GM23338 (cell line): ENCODE measurements at regions not wholly inside any gene's neighbourhood (a gene's known extent, or its start where the extent isn't known, plus 50 kb on each side); places are given as distances from the start of the nearest gene placed in this dataset.

Source experiments
- ATAC-seq: fragments of 200-7000 bp; cut with Tn5 transposase; 3 replicates; pipeline ENCODE4 v1.9.1; 2020
- DNase-seq: peaks from one replicate; pipeline ENCODE4 v3.0.0-alpha.2; 2015; ENCODE audit warnings: low spot score
- H2AFZ ChIP-seq: fragments of 200-600 bp; sonication (generic); 2 replicates; pipeline ENCODE4 v1.8.0; 2016; ENCODE audit warnings: antibody characterized with exemption, mild to moderate bottlenecking, moderate library complexity
- H3F3A ChIP-seq: fragments of 200-600 bp; sonication (generic); replicated peaks from 2 replicates; pipeline ENCODE4 v1.8.0; 2017; ENCODE audit warnings: antibody characterized with exemption, mixed run types, low read depth
- H3K27ac ChIP-seq: fragments of 200-600 bp; sonication (generic); 2 replicates; pipeline ENCODE4 v1.6.1; 2016; ENCODE audit warnings: low read depth
- H3K27me3 ChIP-seq: fragments of 200-600 bp; sonication (generic); 2 replicates; pipeline ENCODE4 v1.8.0; 2016; ENCODE audit warnings: mild to moderate bottlenecking, mixed run types, moderate library complexity; ENCODE audit not compliant: insufficient read depth
- H3K36me3 ChIP-seq: fragments of 200-600 bp; sonication (generic); 2 replicates; pipeline ENCODE4 v1.8.0; 2016; ENCODE audit warnings: mild to moderate bottlenecking; ENCODE audit not compliant: insufficient read depth
- H3K4me1 ChIP-seq: fragments of 200-600 bp; sonication (generic); 2 replicates; pipeline ENCODE4 v1.8.0; 2016; ENCODE audit warnings: mild to moderate bottlenecking, moderate library complexity; ENCODE audit not compliant: insufficient read depth
- H3K4me2 ChIP-seq: fragments of 200-600 bp; sonication (generic); 2 replicates; pipeline ENCODE4 v1.7.1; 2017; ENCODE audit warnings: mixed run types
- H3K4me3 ChIP-seq: fragments of 200-600 bp; sonication (generic); 2 replicates; pipeline ENCODE4 v1.6.1; 2016; ENCODE audit warnings: mixed run types
- H3K79me2 ChIP-seq: fragments of 200-600 bp; sonication (generic); replicated peaks from 2 replicates; pipeline ENCODE4 v1.8.0; 2017; ENCODE audit warnings: mild to moderate bottlenecking; ENCODE audit not compliant: insufficient read depth
- H3K9me2 ChIP-seq: fragments of 200-600 bp; sonication (generic); 2 replicates; pipeline ENCODE4 v1.8.0; 2017; ENCODE audit not compliant: insufficient read depth
- H4K20me1 ChIP-seq: fragments of 200-600 bp; sonication (generic); replicated peaks from 2 replicates; pipeline ENCODE4 v1.8.0; 2017; ENCODE audit warnings: mild to moderate bottlenecking; ENCODE audit not compliant: insufficient read depth
- H3K27ac Mint-ChIP-seq: 2 replicates; pipeline ENCODE4 v1.8.0; 2020; ENCODE audit warnings: inconsistent platforms, mild to moderate bottlenecking, moderate library complexity, mixed read lengths
- H3K27me3 Mint-ChIP-seq: 3 replicates; pipeline ENCODE4 v1.8.0; 2022; ENCODE audit warnings: low read depth, mild to moderate bottlenecking, moderate library complexity, mixed read lengths, inconsistent platforms; ENCODE audit not compliant: insufficient read depth, poor library complexity
- H3K36me3 Mint-ChIP-seq: 3 replicates; pipeline ENCODE4 v1.8.0; 2021; ENCODE audit warnings: low read depth, mild to moderate bottlenecking, inconsistent platforms, moderate library complexity, mixed read lengths
- H3K4me1 Mint-ChIP-seq: 3 replicates; pipeline ENCODE4 v1.8.0; 2020; ENCODE audit warnings: mild to moderate bottlenecking, inconsistent platforms, mixed read lengths
- H3K4me3 Mint-ChIP-seq: 3 replicates; pipeline ENCODE4 v1.8.0; 2021; ENCODE audit warnings: moderate library complexity, mild to moderate bottlenecking, inconsistent platforms, mixed read lengths
- H3K9me3 Mint-ChIP-seq: 3 replicates; pipeline ENCODE4 v1.8.0; 2020; ENCODE audit warnings: moderate library complexity, mild to moderate bottlenecking, inconsistent platforms, mixed read lengths
- CTCF ChIP-seq, 2 experiments: fragments of 200-600 bp in 1 of 2; sonication (generic) in 1 of 2; conservative IDR thresholded peaks; 2 replicates each; pipeline versions ENCODE4 v1.5.1 to v1.6.1; 2016 to 2017; ENCODE audit warnings: antibody characterized with exemption in 2 of 2, low read depth in 2 of 2, mild to moderate bottlenecking in 2 of 2, moderate library complexity in 1 of 2
- ETS1 ChIP-seq: IDR thresholded peaks from 2 replicates; pipeline ENCODE4 v1.6.1; 2016; ENCODE audit warnings: antibody characterized with exemption
- EZH2phosphoT487 ChIP-seq: fragments of 200-600 bp; sonication (generic); IDR thresholded peaks from one replicate; pipeline ENCODE4 v1.8.1; 2018; ENCODE audit warnings: antibody characterized with exemption; ENCODE audit not compliant: unreplicated experiment
- JUNB ChIP-seq: IDR thresholded peaks from one replicate; pipeline ENCODE4 v1.6.1; 2016; ENCODE audit warnings: antibody characterized with exemption; ENCODE audit not compliant: unreplicated experiment
- NANOG ChIP-seq: IDR thresholded peaks from 2 replicates; pipeline ENCODE4 v1.6.1; 2016; ENCODE audit warnings: antibody characterized with exemption, borderline replicate concordance
- REST ChIP-seq: IDR thresholded peaks from one replicate; pipeline ENCODE4 v1.6.1; 2018; ENCODE audit warnings: antibody characterized with exemption; ENCODE audit not compliant: unreplicated experiment
- STAT1 ChIP-seq: IDR thresholded peaks from one replicate; pipeline ENCODE4 v1.6.1; 2016; ENCODE audit warnings: antibody characterized with exemption; ENCODE audit not compliant: unreplicated experiment
- ZNF114 ChIP-seq: fragments of 250-450 bp; sonication (Bioruptor Pico); IDR thresholded peaks from 2 replicates; pipeline ENCODE4 v1.5.0; 2020; ENCODE audit warnings: mild to moderate bottlenecking, moderate library complexity
- ZNF331 ChIP-seq: fragments of 250-450 bp; sonication (Bioruptor Pico); IDR thresholded peaks from 2 replicates; pipeline ENCODE4 v1.5.0; 2020; ENCODE audit warnings: low read depth, mild to moderate bottlenecking, moderate library complexity

GRCh38 chr10:131641898-131642297 lies 258.9 kb upstream of the PPP2R2D start:
- Histone ChIP-seq H3K4me2 (no peak overlapping the region), H4K20me1 (no peaks in the 10 kb centered on the region), H3K27me3 (no peaks in the 10 kb centered on the region), H3K4me3 (no peak overlapping the region), H3F3A (no peaks in the 10 kb centered on the region), H3K4me1 (peaks cover 7% of the 10 kb centered on the region), H3K79me2 (no peaks in the 10 kb centered on the region), H3K27ac (no peak overlapping the region), H2AFZ (no peak overlapping the region), H3K9me2 (no peaks in the 10 kb centered on the region), H3K36me3 (no peaks in the 10 kb centered on the region)
- Mint-ChIP-seq H3K27ac (no peak overlapping the region), H3K9me3 (peaks cover 21% of the 10 kb centered on the region), H3K4me3 (no peak overlapping the region), H3K27me3 (peaks cover 10% of the 10 kb centered on the region), H3K36me3 (no peaks in the 10 kb centered on the region), H3K4me1 (peaks cover 17% of the 10 kb centered on the region)
- no peak for TF ChIP-seq REST
- ATAC-seq: no peak
- no peak for DNase-seq

- H3K9me3 Mint-ChIP-seq: peaks cover 21% of the 10 kb centered on the region
- DNase-seq: no peak
- TF ChIP-seq STAT1: no peak
- TF ChIP-seq NANOG: no peak
- no peak for TF ChIP-seq REST
- no peak for TF ChIP-seq CTCF (conservative IDR thresholded peaks at IDR 0.05; ENCODE audit: low read depth in 2 of 2)
- no peak for TF ChIP-seq JUNB
- no peak for TF ChIP-seq ZNF114 (CRISPR knock-in tag)
- no peak for TF ChIP-seq ETS1
- no peak for TF ChIP-seq ZNF331 (CRISPR knock-in tag)
- no peak for TF ChIP-seq EZH2phosphoT487
These were observed 257.8 kb upstream of the PPP2R2D start for GRCh38 chr10:131642966-131643365.

More at GRCh38 chr10:131642966-131643365, 257.8 kb upstream of the PPP2R2D start:
- H3F3A ChIP-seq: no peaks in the 10 kb centered on the region
- no peak overlapping the region for H3K4me2 ChIP-seq
- 0 out of 2 replicates have a peak overlapping the region, but pooled peaks have one; percentile 63 for H2AFZ ChIP-seq
- H4K20me1 ChIP-seq: no peaks in the 10 kb centered on the region
- no peaks in the 10 kb centered on the region for H3K36me3 ChIP-seq
- H3K27me3 ChIP-seq: no peaks in the 10 kb centered on the region
- H3K27ac ChIP-seq: no peak overlapping the region
- no peak for ATAC-seq
- H3K4me1 ChIP-seq: peaks cover 7% of the 10 kb centered on the region
- no peaks in the 10 kb centered on the region for H3K9me2 ChIP-seq
- Mint-ChIP-seq H3K4me3 (no peak overlapping the region), H3K4me1 (peaks cover 26% of the 10 kb centered on the region), H3K27ac (no peak overlapping the region), H3K27me3 (peaks cover 12% of the 10 kb centered on the region), H3K36me3 (no peaks in the 10 kb centered on the region)
- no peaks in the 10 kb centered on the region for H3K79me2 ChIP-seq
- no peak overlapping the region for H3K4me3 ChIP-seq
